Ishikawa (cell line): ENCODE measurements at regions not wholly inside any gene's neighbourhood (a gene's known extent, or its start where the extent isn't known, plus 50 kb on each side); places are given as distances from the start of the nearest gene placed in this dataset.
A peak's percentile ranks its signal among the peaks of the same experiment; 100 is the strongest.

Source experiments
- CEBPB ChIP-seq: IDR thresholded peaks from 2 replicates; pipeline ENCODE4 v1.6.1; 2012
- CREB1 ChIP-seq: IDR thresholded peaks from 2 replicates; pipeline ENCODE4 v1.6.1; 2012; ENCODE audit warnings: low read depth
- EGR1 ChIP-seq: IDR thresholded peaks from 2 replicates; pipeline ENCODE4 v1.6.1; 2012
- EP300 ChIP-seq: IDR thresholded peaks from 2 replicates; pipeline ENCODE4 v1.6.1; 2012; ENCODE audit warnings: borderline replicate concordance
- FOXM1 ChIP-seq: IDR thresholded peaks from 2 replicates; pipeline ENCODE4 v1.6.1; 2012; ENCODE audit warnings: low read depth, borderline replicate concordance
- NFIC ChIP-seq: IDR thresholded peaks from 2 replicates; pipeline ENCODE4 v1.6.1; 2012
- RAD21 ChIP-seq: IDR thresholded peaks from 2 replicates; pipeline ENCODE4 v1.6.1; 2012; ENCODE audit warnings: low read depth
- REST ChIP-seq: IDR thresholded peaks from 2 replicates; pipeline ENCODE4 v1.6.1; 2012; ENCODE audit warnings: low read depth, mild to moderate bottlenecking
- TAF1 ChIP-seq: IDR thresholded peaks from 2 replicates; pipeline ENCODE4 v1.6.1; 2012; ENCODE audit warnings: low read depth, mild to moderate bottlenecking
- TCF12 ChIP-seq: IDR thresholded peaks from 2 replicates; pipeline ENCODE4 v1.6.1; 2012; ENCODE audit warnings: low read depth
- TEAD4 ChIP-seq: IDR thresholded peaks from 2 replicates; pipeline ENCODE4 v1.6.1; 2012
- USF1 ChIP-seq: IDR thresholded peaks from 2 replicates; pipeline ENCODE4 v1.6.1; 2012
- YY1 ChIP-seq: IDR thresholded peaks from 2 replicates; pipeline ENCODE4 v1.6.1; 2012; ENCODE audit warnings: low read depth
- ZBTB7A ChIP-seq: IDR thresholded peaks from 2 replicates; pipeline ENCODE4 v1.6.1; 2012; ENCODE audit warnings: low read depth
- TF ChIP-seq, protein P1 (sequence below): IDR thresholded peaks from 2 replicates; pipeline ENCODE4 v1.6.1; 2012

DNA sequence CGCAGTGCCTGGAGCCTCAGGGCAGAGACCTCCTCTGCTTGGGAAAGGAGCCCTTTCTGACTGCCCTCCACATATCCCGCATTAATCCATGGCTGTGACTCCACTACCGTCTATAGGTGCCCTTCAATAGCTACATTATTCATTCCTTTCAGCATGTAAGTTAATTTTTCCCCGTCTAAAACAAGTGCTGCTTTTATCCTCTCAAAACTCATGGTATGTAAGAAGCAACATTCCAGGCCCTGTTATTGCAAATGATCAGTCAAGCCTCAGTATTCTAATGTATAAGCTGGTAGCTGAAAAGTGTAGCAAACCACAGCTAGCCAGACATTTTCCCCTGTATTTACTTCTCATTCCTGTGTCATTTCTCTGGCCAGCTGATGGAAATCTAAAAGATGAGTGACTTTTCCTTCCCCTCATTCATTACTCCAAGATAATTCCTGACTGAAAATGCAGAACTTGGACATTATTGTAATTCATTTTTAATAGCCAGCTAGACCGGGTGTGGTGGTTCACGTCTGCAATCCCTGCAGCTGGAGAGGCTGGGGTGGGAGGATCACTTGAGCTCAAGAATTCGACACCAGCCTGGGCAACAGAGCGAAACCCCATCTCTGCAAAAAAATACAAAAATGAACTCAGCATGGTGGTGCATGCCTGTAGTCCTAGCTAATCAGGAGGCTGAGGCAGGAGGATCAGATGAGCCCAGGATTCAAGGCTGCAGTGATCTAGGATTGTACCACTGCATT lies 88.5 kb upstream of the SOD1 start:
- TF ChIP-seq ZBTB7A (no peak), YY1 (no peak), FOXM1 (no peak), TEAD4 (no peak), CEBPB (no peak), REST (no peak), CREB1 (no peak)

GRCh38 chr21:31566611-31567010 lies 92.9 kb upstream of the SOD1 start:
- TF ChIP-seq EP300 (no peak), NFIC (no peak), YY1 (no peak), TCF12 (no peak), EGR1 (no peak), USF1 (no peak), FOXM1 (no peak), ZBTB7A (no peak), CREB1 (no peak), CEBPB (no peak), REST (no peak), TEAD4 (no peak), RAD21 (no peak), TAF1 (no peak)
- TF ChIP-seq, protein P1, sequence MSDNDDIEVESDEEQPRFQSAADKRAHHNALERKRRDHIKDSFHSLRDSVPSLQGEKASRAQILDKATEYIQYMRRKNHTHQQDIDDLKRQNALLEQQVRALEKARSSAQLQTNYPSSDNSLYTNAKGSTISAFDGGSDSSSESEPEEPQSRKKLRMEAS, result no peak

GRCh38 chr21:31566064-31566463 lies 93.4 kb upstream of the SOD1 start:
- peak; percentile 30; the same call in 1 of the 2 replicates for TF ChIP-seq RAD21
- TF ChIP-seq CEBPB, result no peak

GRCh38 chr21:31564439-31564838 lies 95.1 kb upstream of the SOD1 start:
- no peak for TF ChIP-seq RAD21
- no peak for TF ChIP-seq EGR1
- no peak for TF ChIP-seq FOXM1
- TF ChIP-seq YY1, result no peak
- TF ChIP-seq REST, result no peak
- TF ChIP-seq TCF12, result no peak
- no peak for TF ChIP-seq TAF1
- no peak for TF ChIP-seq EP300
- no peak for TF ChIP-seq TEAD4
- TF ChIP-seq NFIC, result no peak
- TF ChIP-seq, protein P1, result no peak
- TF ChIP-seq USF1, result no peak

GRCh38 chr21:31560479-31560878 lies 99.0 kb upstream of the SOD1 start:
- TF ChIP-seq TAF1 (no peak), NFIC (no peak), CEBPB (no peak), REST (no peak), EGR1 (no peak), RAD21 (no peak), TEAD4 (no peak), FOXM1 (no peak), ZBTB7A (no peak), TCF12 (no peak), USF1 (no peak), EP300 (no peak), CREB1 (no peak), YY1 (no peak)
- TF ChIP-seq, protein P1, result no peak
